Neural cell (in vitro differentiated cells): ENCODE measurements at regions not wholly inside any gene's neighbourhood (a gene's known extent, or its start where the extent isn't known, plus 50 kb on each side); places are given as distances from the start of the nearest gene placed in this dataset.

Source experiments
- H2AFZ ChIP-seq: fragments of 200-600, 300-800 bp; sonication (generic), shearing (Covaris generic); 2 replicates; pipeline ENCODE4 v1.6.0; 2014; ENCODE audit warnings: low read depth, mild to moderate bottlenecking, antibody characterized with exemption, low read length, moderate library complexity
- H3F3A ChIP-seq: fragments of 200-600 bp; shearing (Covaris generic); 2 replicates; pipeline ENCODE4 v1.6.1; 2016; ENCODE audit warnings: mild to moderate bottlenecking, moderate library complexity, mixed read lengths, antibody characterized with exemption, low read length; ENCODE audit not compliant: insufficient read depth, poor library complexity, severe bottlenecking
- H3K27ac ChIP-seq: fragments of 200-600, 300-800 bp; sonication (generic), shearing (Covaris generic); 2 replicates; pipeline ENCODE4 v1.5.1; 2014; ENCODE audit warnings: mild to moderate bottlenecking, low read length, moderate library complexity
- H3K27me3 ChIP-seq: fragments of 300-800, 200-600 bp; sonication (generic), shearing (Covaris generic); 2 replicates; pipeline ENCODE4 v1.6.0; 2014; ENCODE audit warnings: mild to moderate bottlenecking, low read depth, low read length, moderate library complexity; ENCODE audit not compliant: insufficient read depth
- H3K36me3 ChIP-seq: fragments of 300-800, 200-600 bp; sonication (generic), shearing (Covaris generic); 2 replicates; pipeline ENCODE4 v1.5.1; 2014; ENCODE audit warnings: mild to moderate bottlenecking, antibody characterized with exemption, low read length, moderate library complexity; ENCODE audit not compliant: insufficient read depth
- H3K4me2 ChIP-seq: fragments of 300-800, 200-600 bp; sonication (generic), shearing (Covaris generic); 2 replicates; pipeline ENCODE4 v1.6.0; 2014; ENCODE audit warnings: mild to moderate bottlenecking, low read length
- H3K4me3 ChIP-seq: fragments of 300-800, 200-600 bp; sonication (generic), shearing (Covaris generic); 2 replicates; pipeline ENCODE4 v1.5.1; 2014; ENCODE audit warnings: mild to moderate bottlenecking, low read length, moderate library complexity
- H3K79me2 ChIP-seq: fragments of 200-600 bp; shearing (Covaris generic); replicated peaks from 2 replicates; pipeline ENCODE4 v1.6.0; 2014; ENCODE audit warnings: mild to moderate bottlenecking, low read length, moderate library complexity; ENCODE audit not compliant: insufficient read depth
- H3K9ac ChIP-seq: fragments of 300-800, 200-600 bp; sonication (generic), shearing (Covaris generic); 2 replicates; pipeline ENCODE4 v1.6.1; 2016; ENCODE audit warnings: mild to moderate bottlenecking, low read length, mixed read lengths
- H3K9me2 ChIP-seq: fragments of 200-600 bp; shearing (Covaris generic); 2 replicates; pipeline ENCODE4 v1.6.1; 2016; ENCODE audit warnings: mild to moderate bottlenecking, low read length, mixed read lengths; ENCODE audit not compliant: insufficient read depth
- H3K9me3 ChIP-seq: fragments of 200-600, 300-800 bp; sonication (generic), shearing (Covaris generic); 2 replicates; pipeline ENCODE4 v1.6.1; 2016; ENCODE audit warnings: mild to moderate bottlenecking, mixed run types, low read length, moderate library complexity, mixed read lengths
- H4K20me1 ChIP-seq: fragments of 200-600 bp; shearing (Covaris generic); 2 replicates; pipeline ENCODE4 v1.6.1; 2016; ENCODE audit warnings: mild to moderate bottlenecking, mixed run types; ENCODE audit not compliant: insufficient read depth
- CTCF ChIP-seq: fragments of 450-650 bp; IDR thresholded peaks from 2 replicates; pipeline ENCODE4 v1.5.1; 2014; ENCODE audit warnings: antibody characterized with exemption, mild to moderate bottlenecking, moderate library complexity; ENCODE audit not compliant: poor library complexity, severe bottlenecking
- EP300 ChIP-seq: fragments of 450-650 bp; conservative IDR thresholded peaks from 2 replicates; pipeline ENCODE4 v1.6.1; 2014; ENCODE audit warnings: antibody characterized with exemption, mild to moderate bottlenecking, moderate library complexity; ENCODE audit not compliant: poor library complexity, severe bottlenecking
- EZH2 ChIP-seq: fragments of 200-600, 300-800 bp; shearing (Covaris generic), sonication (generic); IDR thresholded peaks from 2 replicates; pipeline ENCODE4 v1.6.1; 2014; ENCODE audit warnings: antibody characterized with exemption, low read length, borderline replicate concordance, mild to moderate bottlenecking; ENCODE audit not compliant: insufficient read depth, poor library complexity, severe bottlenecking
- MXI1 ChIP-seq: fragments of 450-650 bp; conservative IDR thresholded peaks from 2 replicates; pipeline ENCODE4 v1.6.1; 2014; ENCODE audit warnings: antibody characterized with exemption, mild to moderate bottlenecking; ENCODE audit not compliant: poor library complexity, severe bottlenecking
- POLR2AphosphoS5 ChIP-seq: IDR thresholded peaks from 2 replicates; pipeline ENCODE4 v1.6.1; 2012
- RAD21 ChIP-seq: fragments of 450-650 bp; conservative IDR thresholded peaks from 2 replicates; pipeline ENCODE4 v1.6.1; 2014; ENCODE audit warnings: antibody characterized with exemption, mild to moderate bottlenecking, moderate library complexity
- SMC3 ChIP-seq: fragments of 450-650 bp; conservative IDR thresholded peaks from 2 replicates; pipeline ENCODE4 v1.6.1; 2014; ENCODE audit warnings: antibody characterized with exemption, mild to moderate bottlenecking, moderate library complexity; ENCODE audit not compliant: poor library complexity
- TAF1 ChIP-seq: IDR thresholded peaks from 2 replicates; pipeline ENCODE4 v1.6.1; 2012; ENCODE audit warnings: low read depth
- TF ChIP-seq, protein P1 (sequence below): IDR thresholded peaks from 2 replicates; pipeline ENCODE4 v1.6.1; 2012; ENCODE audit warnings: borderline replicate concordance

- no peaks in the 10 kb centered on the region for H4K20me1 ChIP-seq
- no peaks in the 10 kb centered on the region for H3K9me2 ChIP-seq
- no peaks in the 10 kb centered on the region for H3K36me3 ChIP-seq
- TF ChIP-seq, protein P1, sequence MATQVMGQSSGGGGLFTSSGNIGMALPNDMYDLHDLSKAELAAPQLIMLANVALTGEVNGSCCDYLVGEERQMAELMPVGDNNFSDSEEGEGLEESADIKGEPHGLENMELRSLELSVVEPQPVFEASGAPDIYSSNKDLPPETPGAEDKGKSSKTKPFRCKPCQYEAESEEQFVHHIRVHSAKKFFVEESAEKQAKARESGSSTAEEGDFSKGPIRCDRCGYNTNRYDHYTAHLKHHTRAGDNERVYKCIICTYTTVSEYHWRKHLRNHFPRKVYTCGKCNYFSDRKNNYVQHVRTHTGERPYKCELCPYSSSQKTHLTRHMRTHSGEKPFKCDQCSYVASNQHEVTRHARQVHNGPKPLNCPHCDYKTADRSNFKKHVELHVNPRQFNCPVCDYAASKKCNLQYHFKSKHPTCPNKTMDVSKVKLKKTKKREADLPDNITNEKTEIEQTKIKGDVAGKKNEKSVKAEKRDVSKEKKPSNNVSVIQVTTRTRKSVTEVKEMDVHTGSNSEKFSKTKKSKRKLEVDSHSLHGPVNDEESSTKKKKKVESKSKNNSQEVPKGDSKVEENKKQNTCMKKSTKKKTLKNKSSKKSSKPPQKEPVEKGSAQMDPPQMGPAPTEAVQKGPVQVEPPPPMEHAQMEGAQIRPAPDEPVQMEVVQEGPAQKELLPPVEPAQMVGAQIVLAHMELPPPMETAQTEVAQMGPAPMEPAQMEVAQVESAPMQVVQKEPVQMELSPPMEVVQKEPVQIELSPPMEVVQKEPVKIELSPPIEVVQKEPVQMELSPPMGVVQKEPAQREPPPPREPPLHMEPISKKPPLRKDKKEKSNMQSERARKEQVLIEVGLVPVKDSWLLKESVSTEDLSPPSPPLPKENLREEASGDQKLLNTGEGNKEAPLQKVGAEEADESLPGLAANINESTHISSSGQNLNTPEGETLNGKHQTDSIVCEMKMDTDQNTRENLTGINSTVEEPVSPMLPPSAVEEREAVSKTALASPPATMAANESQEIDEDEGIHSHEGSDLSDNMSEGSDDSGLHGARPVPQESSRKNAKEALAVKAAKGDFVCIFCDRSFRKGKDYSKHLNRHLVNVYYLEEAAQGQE: no peak
- TF ChIP-seq EZH2 (no peak), CTCF (no peak), RAD21 (no peak), EP300 (no peak)
- H3K79me2 ChIP-seq: no peaks in the 10 kb centered on the region
- H3K9ac ChIP-seq: no peak overlapping the region
- H3K27me3 ChIP-seq: no peaks in the 10 kb centered on the region
- no peak overlapping the region for H3K4me3 ChIP-seq
- H3K9me3 ChIP-seq: no peaks in the 10 kb centered on the region
- no peak overlapping the region for H3K4me2 ChIP-seq
- no peaks in the 10 kb centered on the region for H3F3A ChIP-seq
- H3K27ac ChIP-seq: no peak overlapping the region
- H2AFZ ChIP-seq: no peak overlapping the region
Observed at GRCh38 chr13:74201530-74201929, 67.3 kb upstream of the KLF12 start.

DNA sequence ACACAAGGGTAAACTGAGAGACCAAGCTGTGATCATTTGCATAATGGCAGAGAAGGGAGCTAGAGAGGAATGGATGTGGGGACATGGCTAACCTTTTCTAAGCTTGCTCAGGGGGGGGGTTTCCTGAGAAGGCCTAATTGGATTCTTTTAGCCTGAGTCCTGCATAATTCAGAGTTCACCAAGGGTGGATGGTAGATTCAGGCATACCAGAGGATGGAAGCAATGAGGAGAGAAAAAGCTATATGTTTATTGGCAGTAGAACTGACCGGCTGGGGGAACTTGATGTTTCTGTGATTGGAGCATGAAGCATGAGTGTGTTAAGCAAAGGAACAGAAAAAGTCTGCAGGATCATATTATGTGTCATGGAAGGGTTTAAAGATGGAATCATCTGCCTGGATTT lies 65.9 kb upstream of the KLF12 start:
- no peak overlapping the region for H3K9ac ChIP-seq
- H3K4me2 ChIP-seq: no peak overlapping the region
- no peaks in the 10 kb centered on the region for H3K9me3 ChIP-seq
- no peak overlapping the region for H2AFZ ChIP-seq
- H3K27me3 ChIP-seq: no peaks in the 10 kb centered on the region
- no peaks in the 10 kb centered on the region for H4K20me1 ChIP-seq
- no peak overlapping the region for H3K4me3 ChIP-seq
- H3K27ac ChIP-seq: no peak overlapping the region
- H3K36me3 ChIP-seq: no peaks in the 10 kb centered on the region
- TF ChIP-seq CTCF: no peak
- no peak for TF ChIP-seq SMC3
- no peak for TF ChIP-seq TAF1
- no peak for TF ChIP-seq EP300
- TF ChIP-seq POLR2AphosphoS5: no peak
- TF ChIP-seq, protein P1: no peak
- no peak for TF ChIP-seq MXI1
- no peak for TF ChIP-seq EZH2
- no peak for TF ChIP-seq RAD21
- no peaks in the 10 kb centered on the region for H3F3A ChIP-seq
- H3K79me2 ChIP-seq: no peaks in the 10 kb centered on the region
- H3K9me2 ChIP-seq: no peaks in the 10 kb centered on the region
